IMR-90 (cell line): ENCODE measurements at regions not wholly inside any gene's neighbourhood (a gene's known extent, or its start where the extent isn't known, plus 50 kb on each side); places are given as distances from the start of the nearest gene placed in this dataset.

Experiments
- ATAC-seq: fragments of 200-7000 bp; cut with Tn5 transposase; 2 replicates; pipeline ENCODE4 v1.9.1; 2020; ENCODE audit warnings: low read depth, mild to moderate bottlenecking, moderate library complexity
- BruUV-seq: library from RNA; stranded (reverse); fragments of 400-500 nt; replicated peaks from 2 replicates; lab custom pipeline; 2021; lab: Mats Ljungman, UMichigan
- CTCF ChIA-PET: fragments of 300-600 bp; formaldehyde crosslinking; extraction: SDS; loops from one replicate; lab custom pipeline; 2021; ENCODE audit warnings: antibody characterized with exemption; lab: Yijun Ruan, JAX
- POLR2A ChIA-PET: fragments of 300-600 bp; sonication (Branson Sonifier 250); formaldehyde crosslinking; loops from one replicate; lab custom pipeline; 2022; ENCODE audit warnings: antibody characterized with exemption; ENCODE audit not compliant: unreplicated experiment; lab: Charles Lee
- DNase-seq: peaks from one replicate; pipeline ENCODE4 v3.0.0; 2013
- H2AFZ ChIP-seq: replicated peaks from 2 replicates; pipeline ENCODE3; 2013; ENCODE audit warnings: low read length, mild to moderate bottlenecking; ENCODE audit not compliant: poor library complexity
- H2AK5ac ChIP-seq: 2 replicates; pipeline ENCODE4 v1.6.1; 2013; ENCODE audit warnings: low read depth, low read length, inconsistent platforms
- H2AK9ac ChIP-seq: replicated peaks from 2 replicates; pipeline ENCODE3; 2013; ENCODE audit warnings: mild to moderate bottlenecking, low read depth, low read length, moderate library complexity; ENCODE audit not compliant: poor library complexity
- H2BK120ac ChIP-seq: 2 replicates; pipeline ENCODE4 v1.6.1; 2013; ENCODE audit warnings: low read depth, low read length, inconsistent platforms
- H2BK15ac ChIP-seq: 3 replicates; pipeline ENCODE4 v1.6.1; 2013; ENCODE audit warnings: low read depth, low read length, inconsistent platforms
- H2BK20ac ChIP-seq: 2 replicates; pipeline ENCODE4 v1.6.1; 2013; ENCODE audit warnings: low read depth, mild to moderate bottlenecking, inconsistent platforms, low read length, moderate library complexity
- H2BK5ac ChIP-seq: 2 replicates; pipeline ENCODE4 v1.6.1; 2013; ENCODE audit warnings: mild to moderate bottlenecking, low read depth, low read length, inconsistent platforms; ENCODE audit not compliant: poor library complexity, severe bottlenecking
- H3K14ac ChIP-seq: replicated peaks from 2 replicates; pipeline ENCODE4 v1.6.1; 2013; ENCODE audit warnings: low read depth, low read length, inconsistent platforms
- H3K18ac ChIP-seq: 2 replicates; pipeline ENCODE4 v1.6.1; 2013; ENCODE audit warnings: low read depth, low read length, control low read depth
- H3K23ac ChIP-seq: 2 replicates; pipeline ENCODE4 v1.6.1; 2013; ENCODE audit warnings: low read depth, low read length, inconsistent platforms
- H3K27ac ChIP-seq: 2 replicates; pipeline ENCODE4 v1.5.1; 2013; ENCODE audit warnings: mild to moderate bottlenecking, control low read depth, low read length; ENCODE audit not compliant: insufficient read depth
- H3K27me3 ChIP-seq: 2 replicates; pipeline ENCODE4 v1.6.1; 2013; ENCODE audit warnings: low read length; ENCODE audit not compliant: control insufficient read depth, insufficient read depth
- H3K36me3 ChIP-seq: 2 replicates; pipeline ENCODE4 v1.6.1; 2013; ENCODE audit warnings: low read length, mixed read lengths; ENCODE audit not compliant: control insufficient read depth, insufficient read depth
- H3K4ac ChIP-seq: 2 replicates; pipeline ENCODE4 v1.6.1; 2013; ENCODE audit warnings: low read depth, low read length, inconsistent platforms
- H3K4me1 ChIP-seq: 2 replicates; pipeline ENCODE4 v1.6.1; 2013; ENCODE audit warnings: low read length, mixed read lengths; ENCODE audit not compliant: control insufficient read depth, insufficient read depth
- H3K4me2 ChIP-seq: 2 replicates; pipeline ENCODE4 v1.6.1; 2013; ENCODE audit warnings: low read depth, mild to moderate bottlenecking, control low read depth, low read length, moderate library complexity
- H3K4me3 ChIP-seq: 2 replicates; pipeline ENCODE4 v1.5.1; 2013; ENCODE audit warnings: low read depth, mild to moderate bottlenecking, control low read depth, low read length, moderate library complexity; ENCODE audit not compliant: insufficient read depth
- H3K56ac ChIP-seq: 2 replicates; pipeline ENCODE4 v1.6.1; 2013; ENCODE audit warnings: low read length, inconsistent platforms; ENCODE audit not compliant: insufficient read depth; ENCODE audit errors: extremely low read depth
- H3K79me1 ChIP-seq, 2 experiments: 2 replicates each; pipeline ENCODE4 v1.6.1; 2013; ENCODE audit warnings: low read length in 2 of 2, inconsistent platforms in 1 of 2, low read depth in 1 of 2
- H3K9ac ChIP-seq: 2 replicates; pipeline ENCODE4 v1.6.1; 2013; ENCODE audit warnings: low read depth, low read length, control low read depth
- H3K9me1 ChIP-seq: 2 replicates; pipeline ENCODE4 v1.6.1; 2013; ENCODE audit warnings: low read length, inconsistent platforms; ENCODE audit not compliant: insufficient read depth
- H3K9me3 ChIP-seq: 2 replicates; pipeline ENCODE4 v1.6.1; 2013; ENCODE audit warnings: low read length; ENCODE audit not compliant: control insufficient read depth, insufficient read depth
- H4K20me1 ChIP-seq: 2 replicates; pipeline ENCODE4 v1.6.1; 2013; ENCODE audit warnings: low read length, inconsistent platforms; ENCODE audit not compliant: insufficient read depth
- H4K5ac ChIP-seq: 2 replicates; pipeline ENCODE4 v1.6.1; 2013; ENCODE audit warnings: mild to moderate bottlenecking, low read depth, low read length, control low read depth
- H4K8ac ChIP-seq, 2 experiments: 2 replicates each; pipeline ENCODE4 v1.6.1; 2013; ENCODE audit warnings: low read depth in 2 of 2, low read length in 2 of 2, control low read depth in 1 of 2, inconsistent platforms in 1 of 2
- H4K91ac ChIP-seq: 2 replicates; pipeline ENCODE4 v1.6.1; 2013; ENCODE audit warnings: low read depth, low read length, inconsistent platforms; ENCODE audit not compliant: insufficient read depth
- BHLHE40 ChIP-seq: fragments of 150-350 bp; IDR thresholded peaks from 2 replicates; pipeline ENCODE4 v1.6.1; 2016; ENCODE audit warnings: mild to moderate bottlenecking, low read depth, low read length
- MAFK ChIP-seq: IDR thresholded peaks from 2 replicates; pipeline ENCODE4 v1.6.1; 2012; ENCODE audit warnings: low read depth, low read length, improper control_type of control experiment
- POLR2A ChIP-seq: IDR thresholded peaks from 2 replicates; pipeline ENCODE4 v1.6.1; 2012; ENCODE audit warnings: mild to moderate bottlenecking, low read depth, low read length
- RCOR1 ChIP-seq: IDR thresholded peaks from 2 replicates; pipeline ENCODE4 v1.6.1; 2012; ENCODE audit warnings: mild to moderate bottlenecking, low read length, improper control_type of control experiment; ENCODE audit not compliant: insufficient replicate concordance
- SMC3 ChIP-seq: fragments of 150-350 bp; IDR thresholded peaks from 2 replicates; pipeline ENCODE4 v1.6.1; 2016; ENCODE audit warnings: low read depth, mild to moderate bottlenecking, antibody characterized with exemption, low read length, moderate library complexity
- WGBS, 2 experiments: methylation state at CpG; one replicate each; pipeline versions ENCODE4 v1.1.5 to v1.1.7; 2013; ENCODE audit warnings: missing lambda C conversion rate in 2 of 2; ENCODE audit not compliant: insufficient read length in 1 of 2; ENCODE audit errors: extremely low coverage in 2 of 2; 5-methylcytosine and 5-hydroxymethylcytosine counted together
- dilution Hi-C: fragments of 300-500 bp; cut with HindIII; formaldehyde crosslinking; loops from one replicate; pipeline ENCODE4 v1.14.3; 2018; ENCODE audit warnings: low sequenced_read_pairs; ENCODE audit not compliant: unreplicated experiment
- in situ Hi-C: fragments of 300-500 bp; cut with MboI; formaldehyde crosslinking; loops from 3 replicates; pipeline ENCODE4 v1.14.3; 2019; ENCODE audit warnings: low sequenced_read_pairs, inconsistent platforms, mixed read lengths
- intact Hi-C: fragments of 100-400 bp; cut with micrococcal nuclease; formaldehyde crosslinking; loops from 2 replicates; pipeline ENCODE4 v1.10.0; 2022
- TF ChIP-seq, protein P1 (sequence below): conservative IDR thresholded peaks from 2 replicates; pipeline ENCODE4 v1.5.1; 2012; ENCODE audit warnings: mild to moderate bottlenecking, low read depth, low read length, improper control_type of control experiment

GRCh38 chr10:128472196-128472595 is 346.0 kb upstream of the MKI67 start:
- no peaks in the 10 kb centered on the region for H4K20me1 ChIP-seq

More at GRCh38 chr10:128472196-128472595, 346.0 kb upstream of the MKI67 start:
- in situ Hi-C loops, result no loop called here
- ATAC-seq (no peak), DNase-seq (no peak)
- Histone ChIP-seq H3K56ac (no peak overlapping the region), H3K9me1 (no peaks in the 10 kb centered on the region), H3K79me1 (no peaks in the 10 kb centered on the region), H3K27me3 (no peaks in the 10 kb centered on the region), H4K5ac (no peak overlapping the region), H3K23ac (no peak overlapping the region), H2BK5ac (no peak overlapping the region), H4K91ac (no peak overlapping the region), H2AK9ac (no peak overlapping the region), H3K9ac (no peak overlapping the region), H2AK5ac (no peak overlapping the region), H2BK15ac (no peak overlapping the region), H3K4ac (no peak overlapping the region), H3K18ac (no peak overlapping the region), H3K4me1 (no peaks in the 10 kb centered on the region), H3K27ac (no peak overlapping the region), H4K8ac (no peak overlapping the region), H2BK120ac (no peak overlapping the region), H3K4me2 (no peak overlapping the region), H2AFZ (no peak overlapping the region), H3K9me3 (peaks cover 58% of the 10 kb centered on the region), H3K4me3 (no peak overlapping the region), H2BK20ac (no peak overlapping the region), H3K14ac (no peak overlapping the region), H3K36me3 (no peaks in the 10 kb centered on the region)
- BruUV-seq, result no TSS peak
- POLR2A ChIA-PET, result no interaction called here
- intact Hi-C loops, result no loop called here
- dilution Hi-C loops, result no loop called here
- 33% methylated on average over 3 of the region's 11 CpGs; no CpG with 5 or more reads in 1 of the 2 experiments for WGBS, 2 experiments
- no peak for TF ChIP-seq MAFK
- TF ChIP-seq RCOR1, result no peak
- TF ChIP-seq SMC3, result no peak
- TF ChIP-seq POLR2A, result no peak
- TF ChIP-seq, protein P1, sequence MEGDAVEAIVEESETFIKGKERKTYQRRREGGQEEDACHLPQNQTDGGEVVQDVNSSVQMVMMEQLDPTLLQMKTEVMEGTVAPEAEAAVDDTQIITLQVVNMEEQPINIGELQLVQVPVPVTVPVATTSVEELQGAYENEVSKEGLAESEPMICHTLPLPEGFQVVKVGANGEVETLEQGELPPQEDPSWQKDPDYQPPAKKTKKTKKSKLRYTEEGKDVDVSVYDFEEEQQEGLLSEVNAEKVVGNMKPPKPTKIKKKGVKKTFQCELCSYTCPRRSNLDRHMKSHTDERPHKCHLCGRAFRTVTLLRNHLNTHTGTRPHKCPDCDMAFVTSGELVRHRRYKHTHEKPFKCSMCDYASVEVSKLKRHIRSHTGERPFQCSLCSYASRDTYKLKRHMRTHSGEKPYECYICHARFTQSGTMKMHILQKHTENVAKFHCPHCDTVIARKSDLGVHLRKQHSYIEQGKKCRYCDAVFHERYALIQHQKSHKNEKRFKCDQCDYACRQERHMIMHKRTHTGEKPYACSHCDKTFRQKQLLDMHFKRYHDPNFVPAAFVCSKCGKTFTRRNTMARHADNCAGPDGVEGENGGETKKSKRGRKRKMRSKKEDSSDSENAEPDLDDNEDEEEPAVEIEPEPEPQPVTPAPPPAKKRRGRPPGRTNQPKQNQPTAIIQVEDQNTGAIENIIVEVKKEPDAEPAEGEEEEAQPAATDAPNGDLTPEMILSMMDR, result no peak
- TF ChIP-seq BHLHE40, result no peak
- CTCF ChIA-PET, result no interaction called here
